NOMO-1 treated with dmso at 0.1 percent for 144 hours (cell line): ENCODE measurements at regions not wholly inside any gene's neighbourhood (a gene's known extent, or its start where the extent isn't known, plus 50 kb on each side); places are given as distances from the start of the nearest gene placed in this dataset.
"Not testable (repeated sequence)": the region's sequence is repeated elsewhere in the genome, so short reads cannot be mapped to it uniquely, and the experiment has no call there.

Source experiments
- DNase-seq: peaks from one replicate; lab custom pipeline; 2025; ENCODE audit not compliant: unreplicated experiment; lab: John Stamatoyannopoulos, UW

GRCh38 chr3:14272959-14273560 is 94.4 kb downstream of the LSM3 start:
- not testable (repeated sequence) for DNase-seq

GRCh38 chr3:14273901-14274611 is 95.4 kb downstream of the LSM3 start:
- no peak for DNase-seq

GRCh38 chr3:14274612-14274936 is 96.0 kb downstream of the LSM3 start:
- no peak for DNase-seq

GRCh38 chr3:14274999-14275961 is 96.7 kb downstream of the LSM3 start:
- no peak for DNase-seq

GRCh38 chr3:14275962-14276909 is 97.6 kb downstream of the LSM3 start:
- no peak for DNase-seq

GRCh38 chr3:14277557-14277956 is 98.9 kb downstream of the LSM3 start:
- DNase-seq: no peak

GRCh38 chr3:14278265-14278798 is 99.7 kb downstream of the LSM3 start:
- no peak for DNase-seq

- no peak for DNase-seq
These were observed 100.4 kb downstream of the LSM3 start for GRCh38 chr3:14278799-14279625.

GRCh38 chr3:14279626-14280061 is 101.0 kb downstream of the LSM3 start:
- no peak for DNase-seq

GRCh38 chr3:14280326-14280725 is 101.7 kb downstream of the LSM3 start:
- no peak for DNase-seq

GRCh38 chr3:14281053-14281452 is 102.4 kb downstream of the LSM3 start:
- DNase-seq: no peak

- no peak for DNase-seq
These were observed 103.5 kb downstream of the LSM3 start for GRCh38 chr3:14282001-14282705.

- DNase-seq: no peak
These were observed 104.1 kb downstream of the LSM3 start for GRCh38 chr3:14282706-14283075.

- DNase-seq: no peak
These were observed 104.6 kb downstream of the LSM3 start for GRCh38 chr3:14283092-14283812.

- DNase-seq: no peak
These were observed 105.3 kb downstream of the LSM3 start for GRCh38 chr3:14283813-14284438.

GRCh38 chr3:14284694-14285547 is 106.3 kb downstream of the LSM3 start:
- DNase-seq: no peak

GRCh38 chr3:14285548-14285925 is 106.9 kb downstream of the LSM3 start:
- DNase-seq: no peak
